ENCODE measurements at regions not wholly inside any gene's neighbourhood (a gene's known extent, or its start where the extent isn't known, plus 50 kb on each side); places are given as distances from the start of the nearest gene placed in this dataset.

DNA sequence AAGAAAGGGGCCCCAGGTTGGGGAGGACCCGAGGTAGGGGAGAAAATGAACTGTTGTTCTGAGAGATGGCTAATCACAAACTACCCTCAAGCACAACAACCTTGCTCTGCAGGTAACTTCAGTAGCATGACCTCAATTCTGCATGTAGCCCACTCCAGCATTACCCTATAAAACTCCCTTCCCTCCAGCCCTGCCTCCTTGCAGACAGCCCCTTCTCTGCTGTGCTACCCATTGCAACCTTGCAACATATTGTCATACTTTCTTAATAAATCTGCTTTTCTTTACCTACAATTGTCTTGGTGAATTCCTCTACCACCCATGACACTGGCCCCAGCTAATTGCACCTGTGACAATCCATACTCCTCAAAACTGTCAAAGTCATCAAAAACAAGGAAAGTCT, 428.9 kb downstream of the MATN1 start:
- Histone ChIP-seq H4K20me1 (ENCODE audit: insufficient read depth) (no peaks in the 10 kb centered on the region), H2AFZ (ENCODE audit: low read depth, low read length, poor library complexity, severe bottlenecking) (no peak overlapping the region), H3K79me2 (ENCODE audit: insufficient read depth, low read length) (no peaks in the 10 kb centered on the region), H3K9me3 (ENCODE audit: control insufficient read depth in 1 of 2, insufficient read depth in 1 of 2, low read depth in 1 of 2, low read length in 2 of 2) (peaks cover 0 to 4% of the 10 kb centered on the region in 2 experiments; a peak in 1 of 4 replicates), H3K4me2 (ENCODE audit: low read length) (no peak overlapping the region), H3K4me3 (replicated peaks in 1 of 2; ENCODE audit: low read depth in 1 of 2, low read length in 2 of 2) (no peak overlapping the region), H3K4me1 (ENCODE audit: control insufficient read depth in 1 of 2, insufficient read depth in 2 of 2, low read length in 2 of 2) (no peaks in the 10 kb centered on the region), H3K27ac (ENCODE audit: low read depth, low read length) (no peak overlapping the region), H3K27me3 (ENCODE audit: insufficient read depth, low read length) (peaks cover 38% of the 10 kb centered on the region), H3K9me2 (ENCODE audit: insufficient read depth) (no peaks in the 10 kb centered on the region), H3K36me3 (ENCODE audit: control insufficient read depth in 1 of 2, insufficient read depth in 2 of 2, low read length in 2 of 2) (no peaks in the 10 kb centered on the region), H3K9ac (ENCODE audit: low read length) (no peak overlapping the region)
- RAD21 ChIA-PET (ENCODE audit: low non-redundant PET in 1 of 2, low total read pairs in 2 of 2, uncharacterized antibody in 2 of 2, unreplicated experiment in 2 of 2), result no interaction called here
- DNase-seq (ENCODE audit: low read depth, low spot score), result no peak
- CTCF ChIA-PET, result no interaction called here
- intact Hi-C loops (cut with micrococcal nuclease), result loop anchor here (2.0 kb wide), 1 partner anchor 14 kb away; no protein-coding TSS in a partner anchor
- TF ChIP-seq SIN3A (IDR thresholded peaks at IDR 0.05; ENCODE audit: low read depth), result no peak
- no peak for TF ChIP-seq POLR2AphosphoS5 (IDR thresholded peaks at IDR 0.05; ENCODE audit: low read depth, low read length)
- no peak for TF ChIP-seq FOSL1 (IDR thresholded peaks at IDR 0.05; ENCODE audit: low read depth)
- no peak for TF ChIP-seq ELF1 (IDR thresholded peaks at IDR 0.05; ENCODE audit: borderline replicate concordance, low read depth)
- no peak for TF ChIP-seq SP1 (IDR thresholded peaks at IDR 0.05; ENCODE audit: low read depth)
- no peak for TF ChIP-seq POLR2A (IDR thresholded peaks at IDR 0.05; ENCODE audit: borderline replicate concordance, extremely low read depth, insufficient read depth, insufficient read length)
- TF ChIP-seq, protein P1, sequence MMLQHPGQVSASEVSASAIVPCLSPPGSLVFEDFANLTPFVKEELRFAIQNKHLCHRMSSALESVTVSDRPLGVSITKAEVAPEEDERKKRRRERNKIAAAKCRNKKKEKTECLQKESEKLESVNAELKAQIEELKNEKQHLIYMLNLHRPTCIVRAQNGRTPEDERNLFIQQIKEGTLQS (IDR thresholded peaks at IDR 0.05), result no peak
- TF ChIP-seq, protein P2, sequence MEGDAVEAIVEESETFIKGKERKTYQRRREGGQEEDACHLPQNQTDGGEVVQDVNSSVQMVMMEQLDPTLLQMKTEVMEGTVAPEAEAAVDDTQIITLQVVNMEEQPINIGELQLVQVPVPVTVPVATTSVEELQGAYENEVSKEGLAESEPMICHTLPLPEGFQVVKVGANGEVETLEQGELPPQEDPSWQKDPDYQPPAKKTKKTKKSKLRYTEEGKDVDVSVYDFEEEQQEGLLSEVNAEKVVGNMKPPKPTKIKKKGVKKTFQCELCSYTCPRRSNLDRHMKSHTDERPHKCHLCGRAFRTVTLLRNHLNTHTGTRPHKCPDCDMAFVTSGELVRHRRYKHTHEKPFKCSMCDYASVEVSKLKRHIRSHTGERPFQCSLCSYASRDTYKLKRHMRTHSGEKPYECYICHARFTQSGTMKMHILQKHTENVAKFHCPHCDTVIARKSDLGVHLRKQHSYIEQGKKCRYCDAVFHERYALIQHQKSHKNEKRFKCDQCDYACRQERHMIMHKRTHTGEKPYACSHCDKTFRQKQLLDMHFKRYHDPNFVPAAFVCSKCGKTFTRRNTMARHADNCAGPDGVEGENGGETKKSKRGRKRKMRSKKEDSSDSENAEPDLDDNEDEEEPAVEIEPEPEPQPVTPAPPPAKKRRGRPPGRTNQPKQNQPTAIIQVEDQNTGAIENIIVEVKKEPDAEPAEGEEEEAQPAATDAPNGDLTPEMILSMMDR (IDR thresholded peaks at IDR 0.05 in 2 of 3, conservative IDR thresholded peaks at IDR 0.05 in 1 of 3; ENCODE audit: borderline replicate concordance in 1 of 3, insufficient read depth in 1 of 3, low read depth in 2 of 3, low read length in 2 of 3), result no peak
- no peak for TF ChIP-seq ZFX (IDR thresholded peaks at IDR 0.05)
- TF ChIP-seq, protein P3, sequence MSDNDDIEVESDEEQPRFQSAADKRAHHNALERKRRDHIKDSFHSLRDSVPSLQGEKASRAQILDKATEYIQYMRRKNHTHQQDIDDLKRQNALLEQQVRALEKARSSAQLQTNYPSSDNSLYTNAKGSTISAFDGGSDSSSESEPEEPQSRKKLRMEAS (IDR thresholded peaks at IDR 0.05), result no peak
- no peak for TF ChIP-seq TCF7L2 (IDR thresholded peaks at IDR 0.05; ENCODE audit: borderline replicate concordance, extremely low read depth, insufficient read depth, insufficient read length)
- TF ChIP-seq CEBPB (IDR thresholded peaks at IDR 0.05; ENCODE audit: low read depth), result no peak
- TF ChIP-seq ZNF274 (IDR thresholded peaks at IDR 0.05; ENCODE audit: low read depth, low read length), result no peak
- no peak for TF ChIP-seq RAD21 (IDR thresholded peaks at IDR 0.05; ENCODE audit: low read depth)
- TF ChIP-seq, protein P4, sequence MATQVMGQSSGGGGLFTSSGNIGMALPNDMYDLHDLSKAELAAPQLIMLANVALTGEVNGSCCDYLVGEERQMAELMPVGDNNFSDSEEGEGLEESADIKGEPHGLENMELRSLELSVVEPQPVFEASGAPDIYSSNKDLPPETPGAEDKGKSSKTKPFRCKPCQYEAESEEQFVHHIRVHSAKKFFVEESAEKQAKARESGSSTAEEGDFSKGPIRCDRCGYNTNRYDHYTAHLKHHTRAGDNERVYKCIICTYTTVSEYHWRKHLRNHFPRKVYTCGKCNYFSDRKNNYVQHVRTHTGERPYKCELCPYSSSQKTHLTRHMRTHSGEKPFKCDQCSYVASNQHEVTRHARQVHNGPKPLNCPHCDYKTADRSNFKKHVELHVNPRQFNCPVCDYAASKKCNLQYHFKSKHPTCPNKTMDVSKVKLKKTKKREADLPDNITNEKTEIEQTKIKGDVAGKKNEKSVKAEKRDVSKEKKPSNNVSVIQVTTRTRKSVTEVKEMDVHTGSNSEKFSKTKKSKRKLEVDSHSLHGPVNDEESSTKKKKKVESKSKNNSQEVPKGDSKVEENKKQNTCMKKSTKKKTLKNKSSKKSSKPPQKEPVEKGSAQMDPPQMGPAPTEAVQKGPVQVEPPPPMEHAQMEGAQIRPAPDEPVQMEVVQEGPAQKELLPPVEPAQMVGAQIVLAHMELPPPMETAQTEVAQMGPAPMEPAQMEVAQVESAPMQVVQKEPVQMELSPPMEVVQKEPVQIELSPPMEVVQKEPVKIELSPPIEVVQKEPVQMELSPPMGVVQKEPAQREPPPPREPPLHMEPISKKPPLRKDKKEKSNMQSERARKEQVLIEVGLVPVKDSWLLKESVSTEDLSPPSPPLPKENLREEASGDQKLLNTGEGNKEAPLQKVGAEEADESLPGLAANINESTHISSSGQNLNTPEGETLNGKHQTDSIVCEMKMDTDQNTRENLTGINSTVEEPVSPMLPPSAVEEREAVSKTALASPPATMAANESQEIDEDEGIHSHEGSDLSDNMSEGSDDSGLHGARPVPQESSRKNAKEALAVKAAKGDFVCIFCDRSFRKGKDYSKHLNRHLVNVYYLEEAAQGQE (IDR thresholded peaks at IDR 0.05; ENCODE audit: low read depth), result no peak
- TF ChIP-seq, protein P5, sequence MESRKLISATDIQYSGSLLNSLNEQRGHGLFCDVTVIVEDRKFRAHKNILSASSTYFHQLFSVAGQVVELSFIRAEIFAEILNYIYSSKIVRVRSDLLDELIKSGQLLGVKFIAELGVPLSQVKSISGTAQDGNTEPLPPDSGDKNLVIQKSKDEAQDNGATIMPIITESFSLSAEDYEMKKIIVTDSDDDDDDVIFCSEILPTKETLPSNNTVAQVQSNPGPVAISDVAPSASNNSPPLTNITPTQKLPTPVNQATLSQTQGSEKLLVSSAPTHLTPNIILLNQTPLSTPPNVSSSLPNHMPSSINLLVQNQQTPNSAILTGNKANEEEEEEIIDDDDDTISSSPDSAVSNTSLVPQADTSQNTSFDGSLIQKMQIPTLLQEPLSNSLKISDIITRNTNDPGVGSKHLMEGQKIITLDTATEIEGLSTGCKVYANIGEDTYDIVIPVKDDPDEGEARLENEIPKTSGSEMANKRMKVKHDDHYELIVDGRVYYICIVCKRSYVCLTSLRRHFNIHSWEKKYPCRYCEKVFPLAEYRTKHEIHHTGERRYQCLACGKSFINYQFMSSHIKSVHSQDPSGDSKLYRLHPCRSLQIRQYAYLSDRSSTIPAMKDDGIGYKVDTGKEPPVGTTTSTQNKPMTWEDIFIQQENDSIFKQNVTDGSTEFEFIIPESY (IDR thresholded peaks at IDR 0.05; ENCODE audit: extremely low read depth, insufficient replicate concordance, low read length), result no peak
- no peak for TF ChIP-seq YY1 (IDR thresholded peaks at IDR 0.05; ENCODE audit: extremely low read depth, insufficient replicate concordance, low read depth, low read length)
- no peak for TF ChIP-seq JUND (IDR thresholded peaks at IDR 0.05)
- no peak for TF ChIP-seq EZH2phosphoT487 (IDR thresholded peaks at IDR 0.05; ENCODE audit: borderline replicate concordance)
- ATAC-seq, result no peak
- POLR2A ChIA-PET, result no interaction called here
- BruUV-seq (replicated peaks), result no TSS peak

Data from HCT116 (cell line).